GM18867 (cell line): ENCODE measurements at regions not wholly inside any gene's neighbourhood (a gene's known extent, or its start where the extent isn't known, plus 50 kb on each side); places are given as distances from the start of the nearest gene placed in this dataset.

Experiments used
- ATAC-seq: cut with Tn5 transposase; IDR thresholded peaks from one replicate; pipeline ENCODE4 v1.9.1; 2021; ENCODE audit warnings: mild to moderate bottlenecking, moderate library complexity; ENCODE audit not compliant: unreplicated experiment

- peak; percentile 91 for ATAC-seq
Observed at GRCh38 chr11:95337175-95337957, 106.4 kb upstream of the SESN3 start.

DNA sequence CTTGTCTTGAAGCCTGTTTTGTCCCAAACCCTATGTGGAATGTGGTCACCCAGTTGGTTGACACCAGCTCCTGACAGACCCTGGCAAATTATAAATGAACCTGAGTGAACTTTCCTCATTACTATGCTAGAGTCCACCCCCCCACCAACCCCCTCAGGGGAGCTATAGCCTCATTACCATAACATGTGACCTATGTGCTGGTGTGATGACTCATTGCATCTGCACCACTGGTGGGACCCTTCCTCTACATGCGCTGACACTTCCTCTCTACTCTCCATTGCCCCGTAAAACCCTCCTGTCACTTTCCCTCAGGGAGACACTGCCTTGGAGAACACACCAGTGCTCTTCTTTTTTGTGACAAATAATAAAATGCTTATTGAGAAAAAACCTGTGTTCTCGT lies 105.0 kb upstream of the SESN3 start:
- no peak for ATAC-seq

DNA sequence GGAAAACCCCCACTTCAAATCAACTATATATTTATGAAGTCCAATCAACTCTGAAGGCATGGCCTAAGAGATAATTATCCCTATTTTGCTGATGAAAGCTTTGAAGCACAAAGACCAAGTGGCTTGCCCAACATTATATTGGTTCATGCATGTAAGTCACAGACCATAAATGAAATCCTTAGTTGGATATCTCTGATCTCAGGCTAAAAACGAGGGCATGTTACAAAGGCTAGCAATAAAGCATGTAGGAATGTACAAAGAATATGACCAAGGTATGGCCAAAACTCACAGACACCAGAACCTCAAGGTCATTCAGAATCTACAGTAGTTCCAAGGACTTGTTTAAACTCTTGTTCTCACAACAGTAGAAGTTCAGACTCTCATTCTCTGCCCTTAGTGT lies 100.2 kb upstream of the SESN3 start:
- no peak for ATAC-seq

DNA sequence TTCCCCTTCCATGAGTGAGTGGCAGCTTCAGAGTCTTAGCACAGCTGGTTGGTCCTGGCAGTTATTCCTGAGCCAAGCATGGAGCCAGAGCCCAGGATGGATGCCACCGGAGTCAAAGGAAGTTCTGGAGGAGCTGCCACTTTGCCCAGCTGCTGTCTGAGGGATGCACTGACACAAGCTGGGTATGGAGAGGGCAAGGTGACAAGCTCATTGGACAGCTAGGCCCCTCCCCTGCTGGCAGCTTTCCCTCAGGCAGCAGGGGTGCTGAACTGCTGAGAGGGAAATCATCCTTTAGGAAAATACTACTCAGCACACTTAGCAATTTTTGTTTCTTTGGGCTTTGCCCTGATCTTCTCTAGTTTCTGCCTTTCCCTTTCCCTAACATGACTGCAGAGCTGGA lies 99.3 kb upstream of the SESN3 start:
- ATAC-seq = no peak

- ATAC-seq = no peak
Observed at GRCh38 chr11:95327273-95327948, 96.4 kb upstream of the SESN3 start.

GRCh38 chr11:95325777-95326258 lies 94.8 kb upstream of the SESN3 start:
- no peak for ATAC-seq

- ATAC-seq = no peak
Observed at GRCh38 chr11:95324826-95325225, 93.8 kb upstream of the SESN3 start.

- ATAC-seq = no peak
Observed at GRCh38 chr11:95322539-95322938, 91.5 kb upstream of the SESN3 start.

GRCh38 chr11:95318498-95318897 lies 87.5 kb upstream of the SESN3 start:
- no peak for ATAC-seq

GRCh38 chr11:95308512-95309035 lies 77.6 kb upstream of the SESN3 start:
- ATAC-seq = no peak

GRCh38 chr11:95307286-95307685 lies 76.3 kb upstream of the SESN3 start:
- ATAC-seq = no peak

- no peak for ATAC-seq
Observed at GRCh38 chr11:95306801-95307200, 75.8 kb upstream of the SESN3 start.

- no peak for ATAC-seq
Observed at GRCh38 chr11:95306123-95306522, 75.1 kb upstream of the SESN3 start.

- ATAC-seq = no peak
Observed at GRCh38 chr11:95305705-95306104, 74.7 kb upstream of the SESN3 start.

DNA sequence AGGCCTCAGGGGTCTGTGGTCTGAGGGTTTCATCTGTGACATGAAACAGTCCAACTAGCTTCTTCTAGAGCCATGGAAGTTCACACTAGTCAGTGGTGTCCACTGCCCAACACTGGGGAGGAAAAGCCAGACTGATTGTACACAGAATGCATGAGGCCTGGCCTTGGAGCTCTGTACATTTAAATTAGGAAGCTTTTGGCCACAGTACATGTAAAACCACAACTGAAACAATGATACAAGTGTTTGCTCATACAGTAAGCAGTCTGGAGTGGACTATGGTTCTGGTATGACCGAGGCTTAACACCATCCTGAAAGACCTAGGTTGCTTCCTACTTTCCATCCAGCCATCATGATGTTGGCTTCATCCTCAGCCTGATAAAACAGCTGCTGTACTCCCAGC lies 73.8 kb upstream of the SESN3 start:
- no peak for ATAC-seq

- ATAC-seq = no peak
Observed at GRCh38 chr11:95302211-95302610, 71.2 kb upstream of the SESN3 start.

DNA sequence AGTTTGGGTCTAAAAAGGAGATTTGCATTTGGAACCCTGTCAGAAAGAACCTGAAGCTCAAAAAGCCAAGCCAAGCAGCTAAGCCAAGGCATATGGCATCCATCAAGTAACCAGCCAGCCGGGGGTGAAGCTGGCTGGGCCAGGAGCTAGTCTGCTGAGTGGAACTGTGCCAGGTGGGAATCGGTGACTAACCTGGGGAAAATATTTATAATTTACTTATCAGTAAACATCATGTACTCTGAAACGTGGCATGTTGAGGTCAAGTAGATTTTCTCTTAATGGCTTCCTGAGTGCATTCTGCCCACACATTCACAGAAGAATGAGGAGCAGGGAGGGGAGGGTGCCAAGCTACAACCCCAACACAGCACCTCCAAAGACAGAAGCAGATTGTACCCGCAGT lies 70.5 kb upstream of the SESN3 start:
- ATAC-seq = no peak

- no peak for ATAC-seq
Observed at GRCh38 chr11:95299078-95299679, 68.2 kb upstream of the SESN3 start.

DNA sequence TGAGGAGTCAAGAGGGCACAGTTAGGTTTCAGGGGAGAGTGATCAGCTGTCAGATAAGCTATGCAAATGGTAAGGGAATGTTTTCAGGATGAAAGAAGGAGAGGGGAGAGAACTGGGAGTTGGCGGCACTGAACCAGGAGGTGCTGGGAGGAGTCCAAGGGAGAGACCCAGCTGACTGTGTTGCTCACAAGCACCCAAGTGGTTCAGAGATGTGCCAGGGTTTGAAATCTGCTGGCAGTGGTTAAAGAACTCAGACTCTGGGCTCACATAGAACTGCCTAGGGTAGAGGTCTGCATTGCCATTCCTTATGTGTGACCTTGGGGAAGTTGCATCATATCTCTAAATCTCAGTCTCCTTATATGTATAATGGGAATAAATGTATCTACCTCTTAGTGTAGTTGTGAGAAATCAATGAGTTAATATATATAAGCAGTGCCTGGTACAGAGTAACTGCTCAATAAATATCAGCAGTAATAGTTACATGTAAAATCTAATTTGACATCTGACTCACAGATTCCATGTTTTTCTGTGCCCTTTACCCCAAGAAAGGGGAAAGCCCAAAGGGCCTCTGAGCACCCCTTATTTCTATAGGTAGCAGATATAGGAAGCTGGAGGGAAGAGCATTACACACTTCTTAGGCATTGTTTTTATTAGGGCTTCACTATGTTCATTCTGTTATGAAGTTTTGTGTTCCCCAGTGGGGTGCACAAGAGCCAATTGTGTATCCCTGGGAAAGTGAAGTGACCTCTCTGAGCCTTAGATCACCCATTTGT lies 66.9 kb upstream of the SESN3 start:
- ATAC-seq = no peak

DNA sequence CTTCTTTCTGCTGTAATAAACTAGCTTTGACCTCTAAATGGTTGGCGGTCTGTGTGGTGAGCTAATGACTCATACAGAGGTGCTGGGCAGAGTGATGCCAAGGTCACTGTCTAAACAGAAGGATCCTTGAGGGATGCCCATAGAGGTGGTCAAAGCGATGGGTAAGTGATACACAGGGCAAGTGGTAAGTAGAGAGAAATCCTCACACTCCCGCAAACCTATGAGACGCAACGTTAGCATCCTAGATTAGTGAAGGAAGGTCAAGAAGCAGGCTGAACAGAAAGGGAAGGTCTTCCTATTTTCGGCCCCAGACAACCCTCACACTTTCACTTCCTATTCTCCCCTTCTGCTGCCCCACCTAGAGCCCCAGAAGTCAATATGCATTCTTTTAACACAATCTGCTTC lies 65.6 kb upstream of the SESN3 start:
- ATAC-seq = peak; percentile 96

GRCh38 chr11:95296165-95296564 lies 65.2 kb upstream of the SESN3 start:
- ATAC-seq = no peak
